ENCODE measurements at regions not wholly inside any gene's neighbourhood (a gene's known extent, or its start where the extent isn't known, plus 50 kb on each side); places are given as distances from the start of the nearest gene placed in this dataset.

- Histone ChIP-seq H3K9me2 (replicated peaks; ENCODE audit: control insufficient read depth, low read length) (no peaks in the 10 kb centered on the region), H3K4me3 (ENCODE audit: low read length) (no peak overlapping the region), H4K20me1 (ENCODE audit: control insufficient read depth, insufficient read depth, low read depth, low read length) (no peaks in the 10 kb centered on the region), H3K4me2 (ENCODE audit: low read length) (no peak overlapping the region), H3K27me3 (ENCODE audit: control insufficient read depth, low read length) (no peaks in the 10 kb centered on the region), H3F3A (ENCODE audit: control insufficient read depth, insufficient read depth) (no peaks in the 10 kb centered on the region), H3K9me3 (ENCODE audit: control insufficient read depth, insufficient read depth, low read length) (no peaks in the 10 kb centered on the region), H3K79me2 (ENCODE audit: control insufficient read depth, low read length) (no peaks in the 10 kb centered on the region), H3K36me3 (ENCODE audit: control insufficient read depth, low read length) (no peaks in the 10 kb centered on the region), H3K4me1 (ENCODE audit: control insufficient read depth, low read length) (no peaks in the 10 kb centered on the region), H3K27ac (ENCODE audit: low read depth, low read length) (no peak overlapping the region)
- TF ChIP-seq CTCF (IDR thresholded peaks at IDR 0.05; ENCODE audit: low read depth, low read length, poor library complexity, severe bottlenecking) (no peak), EZH2phosphoT487 (IDR thresholded peaks at IDR 0.05; ENCODE audit: borderline replicate concordance, low read length) (no peak)
Measured at GRCh38 chr2:66693076-66693965, 258.4 kb downstream of the MEIS1 start.

GRCh38 chr2:66694087-66694860 is 259.3 kb downstream of the MEIS1 start:
- Histone ChIP-seq H3K4me3 (ENCODE audit: low read length) (no peak overlapping the region), H3F3A (ENCODE audit: control insufficient read depth, insufficient read depth) (no peaks in the 10 kb centered on the region), H3K9me3 (ENCODE audit: control insufficient read depth, insufficient read depth, low read length) (no peaks in the 10 kb centered on the region), H3K4me1 (ENCODE audit: control insufficient read depth, low read length) (no peaks in the 10 kb centered on the region), H3K27me3 (ENCODE audit: control insufficient read depth, low read length) (no peaks in the 10 kb centered on the region), H3K9me2 (replicated peaks; ENCODE audit: control insufficient read depth, low read length) (no peaks in the 10 kb centered on the region), H3K36me3 (ENCODE audit: control insufficient read depth, low read length) (no peaks in the 10 kb centered on the region), H3K27ac (ENCODE audit: low read depth, low read length) (no peak overlapping the region), H4K20me1 (ENCODE audit: control insufficient read depth, insufficient read depth, low read depth, low read length) (no peaks in the 10 kb centered on the region), H3K79me2 (ENCODE audit: control insufficient read depth, low read length) (no peaks in the 10 kb centered on the region), H3K4me2 (ENCODE audit: low read length) (no peak overlapping the region)
- no peak for TF ChIP-seq CTCF (IDR thresholded peaks at IDR 0.05; ENCODE audit: low read depth, low read length, poor library complexity, severe bottlenecking)
- TF ChIP-seq EZH2phosphoT487 (IDR thresholded peaks at IDR 0.05; ENCODE audit: borderline replicate concordance, low read length): no peak

GRCh38 chr2:66695226-66695735 is 260.4 kb downstream of the MEIS1 start:
- Histone ChIP-seq H3K27ac (ENCODE audit: low read depth, low read length) (no peak overlapping the region), H3K4me3 (ENCODE audit: low read length) (no peak overlapping the region), H3K36me3 (ENCODE audit: control insufficient read depth, low read length) (no peaks in the 10 kb centered on the region), H3K9me2 (replicated peaks; ENCODE audit: control insufficient read depth, low read length) (no peaks in the 10 kb centered on the region), H4K20me1 (ENCODE audit: control insufficient read depth, insufficient read depth, low read depth, low read length) (no peaks in the 10 kb centered on the region), H3K4me1 (ENCODE audit: control insufficient read depth, low read length) (no peaks in the 10 kb centered on the region), H3F3A (ENCODE audit: control insufficient read depth, insufficient read depth) (no peaks in the 10 kb centered on the region), H3K4me2 (ENCODE audit: low read length) (no peak overlapping the region), H3K27me3 (ENCODE audit: control insufficient read depth, low read length) (no peaks in the 10 kb centered on the region), H3K79me2 (ENCODE audit: control insufficient read depth, low read length) (no peaks in the 10 kb centered on the region), H3K9me3 (ENCODE audit: control insufficient read depth, insufficient read depth, low read length) (no peaks in the 10 kb centered on the region)
- no peak for TF ChIP-seq EZH2phosphoT487 (IDR thresholded peaks at IDR 0.05; ENCODE audit: borderline replicate concordance, low read length)
